ENCODE measurements at regions not wholly inside any gene's neighbourhood (a gene's known extent, or its start where the extent isn't known, plus 50 kb on each side); places are given as distances from the start of the nearest gene placed in this dataset.

DNA sequence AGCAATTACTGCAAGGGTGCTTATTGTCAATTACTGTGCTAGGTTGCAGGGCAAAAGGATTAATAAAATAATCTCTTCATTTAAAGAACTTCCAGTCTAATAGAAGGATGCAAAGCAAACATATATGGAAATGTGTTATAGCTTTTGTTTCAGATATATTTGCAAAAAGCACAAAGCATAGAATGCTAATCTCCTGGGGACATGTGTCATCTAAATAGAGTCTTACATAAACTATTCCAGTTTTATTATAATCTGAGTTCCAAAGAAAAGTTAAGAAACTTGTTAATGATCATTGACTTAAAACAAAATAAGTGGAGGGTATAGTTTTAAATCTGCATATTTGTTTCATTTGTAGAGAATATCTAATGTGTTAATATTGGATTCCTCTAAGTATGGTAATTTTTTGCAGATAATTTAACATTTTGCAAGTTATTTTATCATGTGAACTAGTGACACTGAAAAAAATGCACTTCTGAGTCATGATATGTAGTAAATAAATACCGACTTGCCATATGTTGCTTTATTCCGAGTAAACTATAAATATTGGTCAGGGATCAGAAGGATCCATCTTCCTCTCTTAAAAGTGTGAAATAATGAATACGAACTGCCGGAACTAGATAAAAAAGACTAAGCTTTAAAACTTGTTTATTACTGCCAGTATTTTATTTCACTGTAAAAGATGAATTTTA is 231.9 kb upstream of the FAT4 start:
- H3K4me3 ChIP-seq = no peak overlapping the region
- no peaks in the 10 kb centered on the region for H3K4me1 ChIP-seq (replicated peaks)
- no peak overlapping the region for H3K27ac ChIP-seq
- H3K27me3 ChIP-seq (replicated peaks) = no peaks in the 10 kb centered on the region
- H3K36me3 ChIP-seq = no peaks in the 10 kb centered on the region
- DNase-seq (ENCODE audit: low read depth in 1 of 2, low spot score in 2 of 2) = no peak
- no peaks in the 10 kb centered on the region for H3K9me3 ChIP-seq (replicated peaks)

DNA sequence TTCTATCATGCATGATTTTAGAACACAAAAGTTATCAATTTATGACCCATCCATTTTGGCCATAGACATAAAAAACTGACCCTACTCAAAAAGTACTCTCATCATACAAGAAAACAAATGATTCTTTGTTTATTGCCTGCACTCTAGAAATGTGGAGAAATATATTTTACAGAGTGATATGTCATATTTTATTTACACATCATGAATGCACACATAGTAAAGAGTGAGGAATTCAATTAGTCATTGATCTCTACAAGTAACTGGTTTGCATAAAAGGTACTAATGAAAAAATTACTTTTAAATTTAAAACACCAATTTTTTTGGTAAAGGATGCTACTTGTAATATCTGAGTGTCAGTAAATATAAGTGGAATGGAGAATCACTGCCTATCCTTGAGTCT is 242.5 kb upstream of the FAT4 start:
- Histone ChIP-seq H3K36me3 (no peaks in the 10 kb centered on the region), H3K4me1 (replicated peaks) (no peaks in the 10 kb centered on the region), H3K27me3 (replicated peaks) (no peaks in the 10 kb centered on the region), H3K27ac (no peak overlapping the region), H3K9me3 (replicated peaks) (no peaks in the 10 kb centered on the region), H3K4me3 (no peak overlapping the region)
- no peak for DNase-seq (ENCODE audit: low read depth in 1 of 2, low spot score in 2 of 2)

DNA sequence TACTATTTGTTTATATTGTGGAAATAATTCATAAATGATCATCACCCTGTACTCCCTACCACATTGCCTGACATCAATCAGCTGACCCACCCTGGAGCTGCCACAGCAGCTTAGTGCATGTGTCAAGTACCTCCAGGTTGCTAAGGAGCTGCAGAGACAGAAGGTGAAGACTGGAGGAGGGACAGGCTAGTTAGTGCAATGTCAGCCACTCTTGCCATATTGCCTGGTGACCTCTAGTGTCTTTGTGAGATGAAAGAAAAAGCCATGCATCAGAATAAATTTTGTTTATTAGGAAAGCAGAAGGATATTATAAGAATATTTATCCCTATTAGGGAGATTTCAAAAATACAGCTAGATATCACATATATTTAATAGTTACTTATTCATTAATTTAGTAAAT is 243.9 kb upstream of the FAT4 start:
- H3K36me3 ChIP-seq = no peaks in the 10 kb centered on the region
- H3K4me1 ChIP-seq (replicated peaks) = no peaks in the 10 kb centered on the region
- no peak for DNase-seq (ENCODE audit: low read depth in 1 of 2, low spot score in 2 of 2)
- H3K27ac ChIP-seq = no peak overlapping the region
- H3K9me3 ChIP-seq (replicated peaks) = no peaks in the 10 kb centered on the region
- H3K27me3 ChIP-seq (replicated peaks) = no peaks in the 10 kb centered on the region
- H3K4me3 ChIP-seq = no peak overlapping the region

DNA sequence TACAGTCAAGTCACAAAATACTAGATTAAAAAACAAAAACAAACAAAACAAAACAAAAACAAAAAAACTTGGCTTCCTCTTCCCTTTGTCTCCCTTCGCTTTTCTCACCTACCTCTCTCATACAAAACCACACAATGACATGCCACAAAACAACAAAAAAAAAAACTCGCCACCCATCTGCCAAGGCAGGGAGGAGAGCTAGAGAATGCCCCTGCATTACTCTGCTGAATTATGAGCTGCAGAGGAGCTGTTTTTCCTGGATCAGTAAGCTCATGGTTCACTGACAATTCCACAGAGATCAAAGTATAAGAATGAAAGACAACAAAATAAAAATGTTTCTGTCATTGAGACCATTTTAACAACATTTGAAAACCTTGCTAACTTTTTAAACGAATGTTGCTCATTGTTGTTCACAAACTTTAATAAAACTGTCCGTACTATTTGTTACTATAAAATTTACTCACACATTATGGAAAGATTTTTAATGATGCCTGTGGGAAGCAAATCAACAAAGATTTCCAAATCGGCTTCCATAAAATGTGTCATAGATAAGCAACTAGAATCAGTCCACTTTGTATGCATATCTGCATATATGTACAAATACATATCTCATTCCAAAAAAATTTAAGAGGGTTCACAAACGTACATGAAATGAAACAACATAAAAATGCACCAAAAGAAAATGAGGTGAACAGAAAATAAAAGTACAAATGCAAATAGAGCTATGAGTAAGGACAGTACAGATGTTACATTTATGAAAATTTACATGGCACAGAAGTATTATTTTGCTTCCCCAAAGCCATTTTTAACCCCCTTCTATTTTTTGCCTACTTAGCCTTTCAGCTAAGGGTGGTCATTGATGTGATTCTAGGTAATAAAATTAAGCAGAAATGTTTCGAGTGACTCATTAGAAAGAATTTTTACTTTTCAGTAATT is 252.4 kb upstream of the FAT4 start:
- Histone ChIP-seq H3K4me3 (no peak overlapping the region), H3K36me3 (no peaks in the 10 kb centered on the region), H3K9me3 (replicated peaks) (no peaks in the 10 kb centered on the region), H3K4me1 (replicated peaks) (no peaks in the 10 kb centered on the region), H3K27me3 (replicated peaks) (no peaks in the 10 kb centered on the region), H3K27ac (no peak overlapping the region)
- peak in 1 of 2 experiments; percentile 11 for DNase-seq (ENCODE audit: low read depth in 1 of 2, low spot score in 2 of 2)

DNA sequence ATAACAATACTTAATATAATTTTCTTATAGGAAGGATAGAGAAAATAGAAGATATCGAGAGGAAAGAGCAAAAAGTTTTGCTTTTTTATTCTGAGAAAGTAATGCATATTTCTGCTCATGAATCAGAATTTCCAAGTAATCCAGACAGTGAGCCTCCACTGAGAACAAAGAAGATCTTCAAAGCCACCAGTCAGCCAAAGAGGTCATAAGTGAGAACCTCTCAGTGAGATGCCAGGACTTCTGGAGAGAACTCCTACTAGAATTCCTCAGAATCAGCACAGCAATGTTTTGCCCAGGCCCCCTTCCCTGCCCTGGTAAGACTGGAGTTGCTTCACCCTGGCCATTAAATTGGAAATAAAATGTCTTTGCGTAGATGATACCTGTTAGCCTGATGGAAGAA is 254.4 kb upstream of the FAT4 start:
- Histone ChIP-seq H3K36me3 (no peaks in the 10 kb centered on the region), H3K27me3 (replicated peaks) (no peaks in the 10 kb centered on the region), H3K27ac (no peak overlapping the region), H3K4me1 (replicated peaks) (no peaks in the 10 kb centered on the region), H3K9me3 (replicated peaks) (no peaks in the 10 kb centered on the region), H3K4me3 (no peak overlapping the region)
- no peak for DNase-seq (ENCODE audit: low read depth in 1 of 2, low spot score in 2 of 2)

DNA sequence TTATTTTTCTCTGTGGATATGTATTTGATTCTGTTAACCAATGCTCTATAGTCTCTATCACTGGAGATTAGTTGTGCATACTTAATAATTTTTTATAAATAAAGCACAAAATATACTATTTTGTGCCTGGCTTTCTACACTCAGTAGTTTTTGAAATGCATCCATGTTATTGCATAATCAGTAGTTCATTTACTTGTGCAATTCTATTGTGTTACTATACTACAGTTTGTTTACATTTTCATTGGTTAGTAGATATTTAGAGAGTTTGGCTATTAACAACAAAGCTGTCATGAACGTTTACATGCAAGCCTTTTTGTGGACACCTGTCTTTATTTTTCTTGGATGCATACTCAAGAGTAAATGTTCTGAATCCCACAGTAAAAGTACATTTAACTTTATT is 265.0 kb upstream of the FAT4 start:
- no peak for DNase-seq (ENCODE audit: low read depth in 1 of 2, low spot score in 2 of 2)
- no peaks in the 10 kb centered on the region for H3K9me3 ChIP-seq (replicated peaks)

DNA sequence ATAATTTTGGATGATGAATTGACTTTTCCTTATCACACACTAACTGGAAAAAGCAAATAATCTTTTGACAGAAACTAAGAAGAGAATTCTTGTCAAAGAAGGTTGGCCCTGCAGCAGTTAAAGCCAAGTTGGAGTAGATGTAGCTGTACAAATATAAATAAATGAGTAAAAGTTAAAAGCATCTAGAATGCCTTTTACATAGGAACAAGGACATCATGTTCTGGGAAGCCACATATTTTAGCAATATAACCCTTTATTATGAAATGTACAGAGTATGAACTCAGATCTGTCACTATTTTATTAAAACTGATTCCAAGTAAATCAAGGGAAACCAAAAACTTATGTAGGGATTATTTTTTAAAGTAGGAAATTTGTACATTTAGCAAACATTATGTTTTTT is 269.4 kb upstream of the FAT4 start:
- DNase-seq (ENCODE audit: low read depth in 1 of 2, low spot score in 2 of 2) = no peak
- H3K4me3 ChIP-seq = no peak overlapping the region
- no peaks in the 10 kb centered on the region; the same call in 1 of the 2 replicates for H3K4me1 ChIP-seq (replicated peaks)
- no peak overlapping the region for H3K27ac ChIP-seq
- no peaks in the 10 kb centered on the region for H3K27me3 ChIP-seq (replicated peaks)
- H3K9me3 ChIP-seq (replicated peaks) = no peaks in the 10 kb centered on the region
- no peaks in the 10 kb centered on the region for H3K36me3 ChIP-seq

More for the DNA sequence above, 265.0 kb upstream of the FAT4 start:
- Histone ChIP-seq H3K27me3 (replicated peaks) (no peaks in the 10 kb centered on the region), H3K36me3 (no peaks in the 10 kb centered on the region), H3K4me3 (no peak overlapping the region), H3K27ac (no peak overlapping the region), H3K4me1 (replicated peaks) (no peaks in the 10 kb centered on the region)

DNA sequence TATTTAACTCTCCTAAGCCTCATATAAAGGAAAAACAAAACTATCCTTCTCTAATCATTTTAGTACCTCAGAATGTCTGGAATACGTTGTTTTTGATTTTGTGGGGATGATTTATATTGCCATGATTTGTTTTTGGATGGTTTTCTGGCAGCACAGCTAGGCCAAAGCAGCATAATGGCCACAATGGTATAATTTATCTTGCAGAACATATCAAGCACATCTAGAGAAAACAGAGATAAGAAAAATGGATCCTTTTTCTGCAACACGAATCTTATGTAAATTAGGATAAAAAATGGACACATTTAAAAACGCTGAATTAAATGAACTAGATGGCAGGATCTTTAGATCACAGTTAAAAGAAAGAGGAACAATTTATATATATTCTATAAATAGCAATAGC is 269.9 kb upstream of the FAT4 start:
- H3K4me3 ChIP-seq = no peak overlapping the region
- H3K4me1 ChIP-seq (replicated peaks) = no peaks in the 10 kb centered on the region; the same call in 1 of the 2 replicates
- no peaks in the 10 kb centered on the region for H3K9me3 ChIP-seq (replicated peaks)
- H3K27me3 ChIP-seq (replicated peaks) = no peaks in the 10 kb centered on the region
- H3K27ac ChIP-seq = no peak overlapping the region
- H3K36me3 ChIP-seq = no peaks in the 10 kb centered on the region
- no peak for DNase-seq (ENCODE audit: low read depth in 1 of 2, low spot score in 2 of 2)

DNA sequence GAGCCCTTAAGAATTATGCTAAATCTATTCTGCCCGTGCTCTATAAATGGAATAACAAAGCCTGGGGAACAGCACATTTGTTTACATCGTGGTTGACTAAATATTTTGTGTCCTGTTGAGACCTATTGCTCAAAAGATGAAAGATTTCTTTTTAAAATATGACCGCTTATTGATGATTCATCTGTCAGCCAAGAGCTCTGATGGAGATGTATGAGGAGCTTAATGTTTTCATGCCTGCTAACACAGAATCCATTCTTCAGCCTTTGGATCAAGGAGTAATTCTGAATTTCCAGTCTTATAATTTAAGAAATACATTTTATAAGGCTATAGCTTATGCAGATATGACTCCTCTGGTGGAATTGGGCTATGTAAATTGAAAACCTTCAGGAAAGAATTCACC is 271.3 kb upstream of the FAT4 start:
- no peaks in the 10 kb centered on the region for H3K9me3 ChIP-seq (replicated peaks)
- no peak overlapping the region for H3K27ac ChIP-seq
- DNase-seq (ENCODE audit: low read depth in 1 of 2, low spot score in 2 of 2) = no peak
- no peaks in the 10 kb centered on the region; the same call in 1 of the 2 replicates for H3K4me1 ChIP-seq (replicated peaks)
- no peaks in the 10 kb centered on the region for H3K36me3 ChIP-seq
- no peak overlapping the region for H3K4me3 ChIP-seq
- no peaks in the 10 kb centered on the region for H3K27me3 ChIP-seq (replicated peaks)

DNA sequence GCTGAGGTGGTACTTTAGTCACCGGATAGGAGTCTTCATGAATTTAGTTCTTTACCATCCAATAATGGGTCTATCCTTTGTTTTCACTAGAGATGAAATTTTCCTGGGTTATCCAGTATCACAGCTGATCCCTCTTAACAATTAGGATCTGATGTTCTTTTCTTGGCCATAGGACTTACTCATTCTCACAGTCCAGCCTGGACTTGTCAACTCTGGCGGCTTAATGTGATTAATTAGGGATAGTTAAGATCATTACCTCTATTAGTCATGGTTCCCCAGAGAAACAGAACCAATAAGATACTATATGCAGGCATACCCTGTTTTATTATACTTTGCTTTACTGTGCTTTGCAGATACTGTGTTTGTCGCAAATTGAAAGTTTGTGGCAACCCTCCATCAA is 272.7 kb upstream of the FAT4 start:
- Histone ChIP-seq H3K9me3 (replicated peaks) (no peaks in the 10 kb centered on the region), H3K27me3 (replicated peaks) (no peaks in the 10 kb centered on the region), H3K4me3 (no peak overlapping the region), H3K36me3 (no peaks in the 10 kb centered on the region), H3K4me1 (replicated peaks) (no peaks in the 10 kb centered on the region; the same call in 1 of the 2 replicates), H3K27ac (no peak overlapping the region)
- DNase-seq (ENCODE audit: low read depth in 1 of 2, low spot score in 2 of 2) = no peak

DNA sequence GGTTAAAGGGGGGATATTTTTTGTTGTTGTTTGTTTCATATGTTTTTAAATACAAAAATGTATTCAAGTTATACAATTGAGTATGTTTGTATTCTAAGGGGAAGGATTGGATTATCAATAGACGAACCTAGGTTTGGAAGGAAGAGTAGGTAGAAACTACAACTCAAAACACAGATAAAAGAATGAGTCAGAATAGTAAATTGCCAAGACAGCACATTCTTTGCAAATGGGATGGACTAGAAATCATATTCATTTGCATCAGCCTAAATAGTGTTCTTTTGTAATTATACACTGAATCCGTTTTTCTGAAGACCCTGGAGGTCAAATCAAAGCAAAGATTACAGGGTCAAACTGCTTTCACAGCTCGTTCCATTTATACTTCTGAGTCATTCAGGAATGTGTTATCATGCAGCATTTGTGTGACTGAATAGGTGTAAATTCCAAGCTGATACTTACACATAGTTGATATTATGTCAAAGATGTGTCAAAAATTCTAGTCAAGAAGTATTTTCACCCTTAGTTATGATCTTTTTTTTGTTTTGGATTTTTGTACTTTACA is 273.3 kb upstream of the FAT4 start:
- no peaks in the 10 kb centered on the region for H3K36me3 ChIP-seq
- DNase-seq (ENCODE audit: low read depth in 1 of 2, low spot score in 2 of 2) = no peak
- H3K9me3 ChIP-seq (replicated peaks) = no peaks in the 10 kb centered on the region
- no peak overlapping the region for H3K27ac ChIP-seq
- H3K4me3 ChIP-seq = no peak overlapping the region
- H3K4me1 ChIP-seq (replicated peaks) = no peaks in the 10 kb centered on the region; the same call in 1 of the 2 replicates
- no peaks in the 10 kb centered on the region for H3K27me3 ChIP-seq (replicated peaks)

DNA sequence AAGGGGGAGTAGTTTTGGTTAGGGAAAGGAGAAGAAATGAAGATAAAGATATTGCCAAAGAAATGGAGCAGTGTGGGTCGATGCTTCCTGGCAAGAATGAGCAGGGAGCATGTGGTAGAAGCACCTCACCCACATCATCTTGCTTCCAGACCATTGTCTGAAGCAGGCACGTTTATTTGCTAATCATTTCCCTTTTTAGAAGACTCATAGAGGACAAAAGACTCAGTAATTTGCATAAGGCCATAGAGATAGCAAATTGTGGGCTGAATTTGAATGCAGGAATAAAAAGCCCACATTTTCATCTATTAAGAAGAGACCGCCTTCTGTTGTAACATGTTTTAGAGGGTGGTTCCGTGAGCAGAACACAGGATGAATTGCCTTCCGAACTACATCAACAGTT is 275.2 kb upstream of the FAT4 start:
- Histone ChIP-seq H3K4me3 (no peak overlapping the region), H3K9me3 (replicated peaks) (no peaks in the 10 kb centered on the region; the same call in 1 of the 2 replicates), H3K27ac (no peak overlapping the region), H3K4me1 (replicated peaks) (no peaks in the 10 kb centered on the region; the same call in 1 of the 2 replicates), H3K36me3 (no peaks in the 10 kb centered on the region), H3K27me3 (replicated peaks) (no peaks in the 10 kb centered on the region)
- no peak for DNase-seq (ENCODE audit: low read depth in 1 of 2, low spot score in 2 of 2)

DNA sequence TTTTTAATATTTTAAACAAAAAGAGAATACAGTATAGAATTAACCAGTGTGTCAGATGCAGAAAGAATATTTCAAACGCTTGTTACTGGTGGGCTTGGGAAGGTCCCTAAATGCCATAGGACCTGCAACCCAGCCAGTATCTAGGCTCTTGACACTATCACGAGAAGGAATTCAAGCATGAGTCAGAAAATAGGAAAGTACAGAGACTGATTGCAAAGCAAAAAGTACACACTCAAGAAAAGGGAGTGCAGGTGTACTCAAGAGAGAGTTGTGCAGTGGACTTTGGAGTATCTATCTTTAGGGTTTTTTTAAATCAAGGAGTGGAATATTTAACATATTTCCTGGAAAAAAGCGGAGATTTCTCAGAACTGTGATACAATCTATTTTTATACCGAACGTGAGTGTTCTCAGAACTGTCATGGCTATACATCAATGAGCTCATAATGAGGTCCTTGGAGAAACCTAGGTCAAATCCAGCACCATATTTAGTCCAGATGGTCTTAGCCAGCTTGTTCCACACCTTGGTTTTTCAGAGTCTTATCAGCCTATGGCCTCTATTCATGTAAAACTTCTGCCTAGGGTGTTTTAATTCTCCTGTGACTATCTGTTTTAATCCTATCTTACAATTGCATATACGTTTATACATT is 291.8 kb upstream of the FAT4 start:
- H3K9me3 ChIP-seq (replicated peaks) = 0 out of 2 replicates have a peak, but pooled peaks cover 2% of the 10 kb centered on the region
- no peak for DNase-seq (ENCODE audit: low read depth in 1 of 2, low spot score in 2 of 2)
- no peak overlapping the region for H3K4me3 ChIP-seq
- H3K36me3 ChIP-seq = no peaks in the 10 kb centered on the region
- no peaks in the 10 kb centered on the region for H3K27me3 ChIP-seq (replicated peaks)
- H3K27ac ChIP-seq = no peak overlapping the region
- no peaks in the 10 kb centered on the region for H3K4me1 ChIP-seq (replicated peaks)
